ENCODE measurements at regions not wholly inside any gene's neighbourhood (a gene's known extent, or its start where the extent isn't known, plus 50 kb on each side); places are given as distances from the start of the nearest gene placed in this dataset.

- TF ChIP-seq ARID4A (CRISPR knock-in tag; IDR thresholded peaks at IDR 0.05; ENCODE audit: borderline replicate concordance) (peak; percentile 28; the same call in 1 of the 2 replicates), STAG1 (CRISPR knock-in tag; IDR thresholded peaks at IDR 0.05) (peak; percentile 66), ZNF12 (CRISPR knock-in tag; IDR thresholded peaks at IDR 0.05) (0 out of 2 replicates have a peak, but pooled peaks have one; percentile 14), ZNF609 (CRISPR knock-in tag; IDR thresholded peaks at IDR 0.05; ENCODE audit: borderline replicate concordance) (peak; percentile 72; the same call in 1 of the 2 replicates), SNAPC4 (CRISPR knock-in tag; IDR thresholded peaks at IDR 0.05) (no peak), HDAC2 (CRISPR knock-in tag; IDR thresholded peaks at IDR 0.05) (no peak), ZBTB20 (CRISPR knock-in tag; IDR thresholded peaks at IDR 0.05; ENCODE audit: borderline replicate concordance, low read depth) (peak; percentile 29; the same call in 1 of the 2 replicates), TBX3 (IDR thresholded peaks at IDR 0.05; ENCODE audit: borderline replicate concordance) (peak; percentile 49; the same call in 1 of the 2 replicates), ZNF496 (CRISPR knock-in tag; IDR thresholded peaks at IDR 0.05; ENCODE audit: insufficient replicate concordance) (no peak)
- TF ChIP-seq, protein P1, sequence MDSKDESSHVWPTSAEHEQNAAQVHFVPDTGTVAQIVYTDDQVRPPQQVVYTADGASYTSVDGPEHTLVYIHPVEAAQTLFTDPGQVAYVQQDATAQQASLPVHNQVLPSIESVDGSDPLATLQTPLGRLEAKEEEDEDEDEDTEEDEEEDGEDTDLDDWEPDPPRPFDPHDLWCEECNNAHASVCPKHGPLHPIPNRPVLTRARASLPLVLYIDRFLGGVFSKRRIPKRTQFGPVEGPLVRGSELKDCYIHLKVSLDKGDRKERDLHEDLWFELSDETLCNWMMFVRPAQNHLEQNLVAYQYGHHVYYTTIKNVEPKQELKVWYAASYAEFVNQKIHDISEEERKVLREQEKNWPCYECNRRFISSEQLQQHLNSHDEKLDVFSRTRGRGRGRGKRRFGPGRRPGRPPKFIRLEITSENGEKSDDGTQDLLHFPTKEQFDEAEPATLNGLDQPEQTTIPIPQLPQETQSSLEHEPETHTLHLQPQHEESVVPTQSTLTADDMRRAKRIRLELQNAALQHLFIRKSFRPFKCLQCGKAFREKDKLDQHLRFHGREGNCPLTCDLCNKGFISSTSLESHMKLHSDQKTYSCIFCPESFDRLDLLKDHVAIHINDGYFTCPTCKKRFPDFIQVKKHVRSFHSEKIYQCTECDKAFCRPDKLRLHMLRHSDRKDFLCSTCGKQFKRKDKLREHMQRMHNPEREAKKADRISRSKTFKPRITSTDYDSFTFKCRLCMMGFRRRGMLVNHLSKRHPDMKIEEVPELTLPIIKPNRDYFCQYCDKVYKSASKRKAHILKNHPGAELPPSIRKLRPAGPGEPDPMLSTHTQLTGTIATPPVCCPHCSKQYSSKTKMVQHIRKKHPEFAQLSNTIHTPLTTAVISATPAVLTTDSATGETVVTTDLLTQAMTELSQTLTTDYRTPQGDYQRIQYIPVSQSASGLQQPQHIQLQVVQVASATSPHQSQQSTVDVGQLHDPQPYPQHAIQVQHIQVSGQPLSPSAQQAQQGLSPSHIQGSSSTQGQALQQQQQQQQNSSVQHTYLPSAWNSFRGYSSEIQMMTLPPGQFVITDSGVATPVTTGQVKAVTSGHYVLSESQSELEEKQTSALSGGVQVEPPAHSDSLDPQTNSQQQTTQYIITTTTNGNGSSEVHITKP (CRISPR knock-in tag; IDR thresholded peaks at IDR 0.05; ENCODE audit: low read depth), result 0 out of 2 replicates have a peak, but pooled peaks have one; percentile 40
Measured at GRCh38 chr1:228918335-228918734, 183.1 kb downstream of the RHOU start (continued).

Measured in HepG2 (cell line).